HG03175 (cell line): ENCODE measurements at regions not wholly inside any gene's neighbourhood (a gene's known extent, or its start where the extent isn't known, plus 50 kb on each side); places are given as distances from the start of the nearest gene placed in this dataset.
A peak's percentile ranks its signal among the peaks of the same experiment; 100 is the strongest.
"Not testable (repeated sequence)": the region's sequence is repeated elsewhere in the genome, so short reads cannot be mapped to it uniquely, and the experiment has no call there.

Source experiments
- ATAC-seq: cut with Tn5 transposase; IDR thresholded peaks from one replicate; pipeline ENCODE4 v1.9.1; 2021; ENCODE audit warnings: mild to moderate bottlenecking, moderate library complexity; ENCODE audit not compliant: unreplicated experiment

- ATAC-seq, result no peak
Observed at GRCh38 chr11:130979386-130979972, 63.2 kb upstream of the SNX19 start.

GRCh38 chr11:130980071-130980862 lies 64.0 kb upstream of the SNX19 start:
- ATAC-seq, result no peak

- ATAC-seq, result not testable (repeated sequence)
Observed at GRCh38 chr11:130984241-130984640, 68.0 kb upstream of the SNX19 start.

- ATAC-seq, result no peak
Observed at GRCh38 chr11:130992788-130993187, 76.5 kb upstream of the SNX19 start.

GRCh38 chr11:130994043-130994442 lies 77.8 kb upstream of the SNX19 start:
- ATAC-seq, result no peak

GRCh38 chr11:130995266-130995665 lies 79.0 kb upstream of the SNX19 start:
- ATAC-seq, result no peak

- no peak for ATAC-seq
Observed at GRCh38 chr11:130997278-130997677, 81.0 kb upstream of the SNX19 start.

- ATAC-seq, result no peak
Observed at GRCh38 chr11:130999086-130999485, 82.8 kb upstream of the SNX19 start.

- ATAC-seq, result no peak
Observed at GRCh38 chr11:130999992-131000770, 83.9 kb upstream of the SNX19 start.

GRCh38 chr11:131002145-131002544 lies 85.9 kb upstream of the SNX19 start:
- ATAC-seq, result no peak

- ATAC-seq, result no peak
Observed at GRCh38 chr11:131005829-131006228, 89.5 kb upstream of the SNX19 start.

- ATAC-seq, result no peak
Observed at GRCh38 chr11:131025020-131025419, 108.7 kb upstream of the SNX19 start.

- peak; percentile 59 for ATAC-seq
Observed at GRCh38 chr11:131025421-131026125, 109.3 kb upstream of the SNX19 start.

- ATAC-seq, result no peak
Observed at GRCh38 chr11:131027491-131027890, 111.2 kb upstream of the SNX19 start.

- ATAC-seq, result no peak
Observed at GRCh38 chr11:131033151-131033651, 116.9 kb upstream of the SNX19 start.

GRCh38 chr11:131036514-131036913 lies 120.2 kb upstream of the SNX19 start:
- ATAC-seq, result no peak

GRCh38 chr11:131037873-131038272 lies 121.6 kb upstream of the SNX19 start:
- ATAC-seq, result no peak

- ATAC-seq, result no peak
Observed at GRCh38 chr11:131038597-131038996, 122.3 kb upstream of the SNX19 start.

GRCh38 chr11:131041331-131042040 lies 125.2 kb upstream of the SNX19 start:
- ATAC-seq, result no peak

- ATAC-seq, result no peak
Observed at GRCh38 chr11:131042041-131042390, 125.7 kb upstream of the SNX19 start.
